ENCODE measurements at regions not wholly inside any gene's neighbourhood (a gene's known extent, or its start where the extent isn't known, plus 50 kb on each side); places are given as distances from the start of the nearest gene placed in this dataset.

- no peak overlapping the region for H3K4me3 ChIP-seq (ENCODE audit: low read depth in 2 of 2, low read length in 1 of 2)
- peaks cover 6% of the 10 kb centered on the region for H3F3A ChIP-seq (replicated peaks; ENCODE audit: insufficient read depth)
- H3K4me2 ChIP-seq, result no peak overlapping the region
- WGBS (ENCODE audit: low lambda C conversion rate), result 93% methylated on average over 6 of the region's 7 CpGs
- no peaks in the 10 kb centered on the region for H3K27me3 ChIP-seq (ENCODE audit: insufficient read depth)
- H4K20me1 ChIP-seq (ENCODE audit: insufficient read depth), result no peaks in the 10 kb centered on the region
- H3K9me3 ChIP-seq, result no peaks in the 10 kb centered on the region
- H3K9ac ChIP-seq, result no peak overlapping the region
- no peaks in the 10 kb centered on the region for H3K79me2 ChIP-seq (ENCODE audit: insufficient read depth)
- TF ChIP-seq GATA2 (CRISPR knock-in tag; IDR thresholded peaks at IDR 0.05), result no peak
- no peak overlapping the region for H3K27ac ChIP-seq (ENCODE audit: low read depth in 2 of 2, low read length in 1 of 2)
- CTCF ChIA-PET, result interaction anchor here (2.1 to 2.8 kb wide), 3 partner anchors 16 to 909 kb away, joined by 5 to 13 read pairs (median 10); no protein-coding TSS in a partner anchor
- H3K4me1 ChIP-seq (ENCODE audit: control insufficient read depth in 1 of 2, insufficient read depth in 2 of 2, low read depth in 1 of 2, low read length in 1 of 2), result peaks cover 0 to 13% of the 10 kb centered on the region in 2 experiments; a peak in 1 of 4 replicates
- H2AFZ ChIP-seq (ENCODE audit: low read depth), result no peak overlapping the region
- POLR2A ChIA-PET, result no interaction called here
- no peaks in the 10 kb centered on the region for H3K9me2 ChIP-seq
- DNase-seq, result no peak
- H3K36me3 ChIP-seq (replicated peaks in 1 of 2; ENCODE audit: control insufficient read depth in 1 of 2, insufficient read depth in 2 of 2, low read length in 1 of 2), result no peaks in the 10 kb centered on the region
Observed at GRCh38 chr4:53924333-53925049, 139.9 kb downstream of the CHIC2 start.

- no peak for DNase-seq
- WGBS (ENCODE audit: low lambda C conversion rate), result 96% methylated on average over 5 of the region's 5 CpGs
- Histone ChIP-seq H4K20me1 (ENCODE audit: insufficient read depth) (no peaks in the 10 kb centered on the region), H3K9ac (no peak overlapping the region), H2AFZ (ENCODE audit: low read depth) (no peak overlapping the region), H3K9me3 (no peaks in the 10 kb centered on the region), H3F3A (replicated peaks; ENCODE audit: insufficient read depth) (peaks cover 5% of the 10 kb centered on the region), H3K9me2 (no peaks in the 10 kb centered on the region), H3K27me3 (ENCODE audit: insufficient read depth) (no peaks in the 10 kb centered on the region), H3K4me2 (no peak overlapping the region), H3K79me2 (ENCODE audit: insufficient read depth) (no peaks in the 10 kb centered on the region), H3K4me1 (ENCODE audit: control insufficient read depth in 1 of 2, insufficient read depth in 2 of 2, low read depth in 1 of 2, low read length in 1 of 2) (peaks cover 0 to 13% of the 10 kb centered on the region in 2 experiments; a peak in 1 of 4 replicates), H3K4me3 (ENCODE audit: low read depth in 2 of 2, low read length in 1 of 2) (no peak overlapping the region), H3K36me3 (replicated peaks in 1 of 2; ENCODE audit: control insufficient read depth in 1 of 2, insufficient read depth in 2 of 2, low read length in 1 of 2) (no peaks in the 10 kb centered on the region), H3K27ac (ENCODE audit: low read depth in 2 of 2, low read length in 1 of 2) (no peak overlapping the region)
- TF ChIP-seq FOSL2 (IDR thresholded peaks at IDR 0.05; ENCODE audit: borderline replicate concordance, low read depth) (no peak), CHD2 (IDR thresholded peaks at IDR 0.05; ENCODE audit: low read length, partially characterized antibody) (no peak), REST (IDR thresholded peaks at IDR 0.05; ENCODE audit: low read depth, low read length) (no peak), GABPA (IDR thresholded peaks at IDR 0.05; ENCODE audit: low read depth) (no peak), FOXM1 (IDR thresholded peaks at IDR 0.05; ENCODE audit: low read depth) (no peak), MAX (IDR thresholded peaks at IDR 0.05; ENCODE audit: low read depth) (no peak), USF1 (IDR thresholded peaks at IDR 0.05; ENCODE audit: borderline replicate concordance, low read depth) (no peak), TAF1 (IDR thresholded peaks at IDR 0.05; ENCODE audit: borderline replicate concordance, low read depth, low read length) (no peak), MXI1 (IDR thresholded peaks at IDR 0.05; ENCODE audit: low read depth, low read length) (no peak), EP300 (IDR thresholded peaks at IDR 0.05; ENCODE audit: borderline replicate concordance in 1 of 2, low read depth in 1 of 2, low read length in 1 of 2) (no peak)
- ChIA-PET POLR2A (no interaction called here), CTCF (interaction anchor here (2.8 kb wide), 1 partner anchor 310 kb away, joined by 10 read pairs; no protein-coding TSS in a partner anchor)
Observed at GRCh38 chr4:53923921-53924320, 140.5 kb downstream of the CHIC2 start.
